OCI-LY1 (cell line): ENCODE measurements at regions not wholly inside any gene's neighbourhood (a gene's known extent, or its start where the extent isn't known, plus 50 kb on each side); places are given as distances from the start of the nearest gene placed in this dataset.

Source experiments
- EZH2 ChIP-seq: fragments of 200-600 bp; sonication (generic), shearing (Covaris generic); IDR thresholded peaks from 2 replicates; pipeline ENCODE4 v1.8.0; 2017; ENCODE audit warnings: borderline replicate concordance, mixed run types, mild to moderate bottlenecking, antibody characterized with exemption, low read length, moderate library complexity, mixed read lengths
- TF ChIP-seq, protein P1 (sequence below): fragments of 200-600 bp; sonication (generic), shearing (Covaris generic); IDR thresholded peaks from 2 replicates; pipeline ENCODE4 v1.5.1; 2017; ENCODE audit warnings: mild to moderate bottlenecking, antibody characterized with exemption, low read length, moderate library complexity, mixed read lengths

DNA sequence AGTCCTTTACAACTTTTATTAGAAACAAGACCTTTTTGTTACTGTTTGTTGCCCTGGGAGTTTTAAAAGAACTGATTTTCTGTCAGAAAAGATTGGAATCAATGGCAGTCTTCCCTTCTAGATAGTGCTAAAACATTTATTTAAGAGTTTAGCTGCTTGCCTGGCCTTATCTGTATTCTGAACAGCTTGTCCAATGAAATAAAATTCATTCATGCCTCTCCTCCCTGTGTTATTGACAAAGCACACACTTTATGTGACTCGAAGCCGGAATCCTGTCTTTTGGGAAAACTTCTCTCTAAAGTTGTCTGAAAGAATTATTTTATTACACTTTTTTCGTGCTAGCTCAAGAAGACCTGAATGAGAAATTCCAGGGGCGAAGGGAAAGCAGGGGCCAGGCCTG, 992.5 kb downstream of the TYW1 start:
- TF ChIP-seq, protein P1, sequence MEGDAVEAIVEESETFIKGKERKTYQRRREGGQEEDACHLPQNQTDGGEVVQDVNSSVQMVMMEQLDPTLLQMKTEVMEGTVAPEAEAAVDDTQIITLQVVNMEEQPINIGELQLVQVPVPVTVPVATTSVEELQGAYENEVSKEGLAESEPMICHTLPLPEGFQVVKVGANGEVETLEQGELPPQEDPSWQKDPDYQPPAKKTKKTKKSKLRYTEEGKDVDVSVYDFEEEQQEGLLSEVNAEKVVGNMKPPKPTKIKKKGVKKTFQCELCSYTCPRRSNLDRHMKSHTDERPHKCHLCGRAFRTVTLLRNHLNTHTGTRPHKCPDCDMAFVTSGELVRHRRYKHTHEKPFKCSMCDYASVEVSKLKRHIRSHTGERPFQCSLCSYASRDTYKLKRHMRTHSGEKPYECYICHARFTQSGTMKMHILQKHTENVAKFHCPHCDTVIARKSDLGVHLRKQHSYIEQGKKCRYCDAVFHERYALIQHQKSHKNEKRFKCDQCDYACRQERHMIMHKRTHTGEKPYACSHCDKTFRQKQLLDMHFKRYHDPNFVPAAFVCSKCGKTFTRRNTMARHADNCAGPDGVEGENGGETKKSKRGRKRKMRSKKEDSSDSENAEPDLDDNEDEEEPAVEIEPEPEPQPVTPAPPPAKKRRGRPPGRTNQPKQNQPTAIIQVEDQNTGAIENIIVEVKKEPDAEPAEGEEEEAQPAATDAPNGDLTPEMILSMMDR, result no peak
- no peak for TF ChIP-seq EZH2
